ENCODE measurements at regions not wholly inside any gene's neighbourhood (a gene's known extent, or its start where the extent isn't known, plus 50 kb on each side); places are given as distances from the start of the nearest gene placed in this dataset.
"Not testable (repeated sequence)": the region's sequence is repeated elsewhere in the genome, so short reads cannot be mapped to it uniquely, and the experiment has no call there.

- no peak for DNase-seq (ENCODE audit: low read depth)
These were observed 74.9 kb downstream of the ALG10 start for GRCh38 chr12:34097213-34097612.

DNA sequence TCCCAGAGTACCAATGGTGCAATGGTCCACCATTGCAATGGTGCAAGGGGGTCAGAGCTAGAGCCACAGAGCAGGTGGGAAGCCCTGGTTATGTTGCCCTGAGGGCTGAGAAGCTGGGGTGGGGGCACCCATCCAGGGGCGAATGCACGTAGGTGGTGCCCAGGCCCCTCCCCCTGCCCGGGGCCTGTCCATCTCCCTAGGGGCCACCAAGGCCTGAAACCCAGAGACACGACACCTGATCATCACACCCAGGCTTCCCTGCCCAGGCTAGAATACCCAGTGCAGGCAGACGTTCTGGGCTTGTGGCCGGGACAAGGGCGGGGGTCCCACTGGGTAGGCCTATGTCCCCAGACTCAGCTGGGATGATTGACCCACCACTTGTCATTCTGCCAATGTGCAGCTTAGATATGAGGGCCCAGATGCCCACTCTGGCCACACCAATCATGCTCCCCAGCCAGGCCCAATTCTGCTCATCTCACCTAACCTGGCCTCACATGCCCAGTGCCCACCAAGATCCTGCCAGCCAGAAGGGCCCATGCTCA lies 83.2 kb downstream of the ALG10 start:
- DNase-seq (ENCODE audit: low read depth): no peak

DNA sequence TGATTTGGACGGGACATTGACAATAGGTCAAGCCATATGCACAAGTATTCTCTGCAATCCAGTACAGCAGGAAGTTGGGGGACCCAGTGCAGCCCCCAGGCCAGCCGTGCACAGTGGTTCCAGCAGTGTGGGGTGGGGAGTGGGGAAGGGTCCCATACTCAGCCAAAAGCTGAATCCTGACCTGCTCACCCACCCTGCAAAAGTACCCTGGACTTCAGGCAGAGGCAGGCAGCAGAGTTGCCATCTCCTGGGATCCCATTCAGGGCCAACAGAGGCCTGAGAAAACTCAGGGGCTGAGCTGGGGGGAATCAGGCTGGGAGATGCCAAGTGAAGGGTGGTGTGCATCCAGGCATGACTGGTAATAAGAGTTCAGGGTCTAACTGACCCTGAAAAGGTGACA lies 83.9 kb downstream of the ALG10 start:
- DNase-seq (ENCODE audit: low read depth): no peak

DNA sequence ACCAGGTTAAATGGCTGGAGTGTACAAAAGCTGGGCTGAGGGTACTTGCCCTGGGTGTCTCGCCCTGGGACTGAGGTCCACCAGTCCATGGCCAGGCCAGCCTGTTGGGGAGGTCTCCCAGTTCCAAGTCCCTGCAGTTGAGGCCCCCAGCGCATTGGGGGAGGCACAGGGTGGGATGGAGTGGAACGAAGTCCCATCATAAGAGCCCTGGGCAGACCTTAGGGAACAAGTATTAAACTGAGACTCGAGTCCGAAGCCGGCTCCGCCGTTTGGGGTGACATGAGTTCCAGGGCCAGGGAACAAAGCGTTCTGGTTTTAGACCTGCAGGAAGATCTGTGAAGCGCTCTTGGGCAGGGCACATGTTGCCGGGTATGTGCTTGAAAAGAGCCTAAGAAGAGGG lies 84.7 kb downstream of the ALG10 start:
- no peak for DNase-seq (ENCODE audit: low read depth)

DNA sequence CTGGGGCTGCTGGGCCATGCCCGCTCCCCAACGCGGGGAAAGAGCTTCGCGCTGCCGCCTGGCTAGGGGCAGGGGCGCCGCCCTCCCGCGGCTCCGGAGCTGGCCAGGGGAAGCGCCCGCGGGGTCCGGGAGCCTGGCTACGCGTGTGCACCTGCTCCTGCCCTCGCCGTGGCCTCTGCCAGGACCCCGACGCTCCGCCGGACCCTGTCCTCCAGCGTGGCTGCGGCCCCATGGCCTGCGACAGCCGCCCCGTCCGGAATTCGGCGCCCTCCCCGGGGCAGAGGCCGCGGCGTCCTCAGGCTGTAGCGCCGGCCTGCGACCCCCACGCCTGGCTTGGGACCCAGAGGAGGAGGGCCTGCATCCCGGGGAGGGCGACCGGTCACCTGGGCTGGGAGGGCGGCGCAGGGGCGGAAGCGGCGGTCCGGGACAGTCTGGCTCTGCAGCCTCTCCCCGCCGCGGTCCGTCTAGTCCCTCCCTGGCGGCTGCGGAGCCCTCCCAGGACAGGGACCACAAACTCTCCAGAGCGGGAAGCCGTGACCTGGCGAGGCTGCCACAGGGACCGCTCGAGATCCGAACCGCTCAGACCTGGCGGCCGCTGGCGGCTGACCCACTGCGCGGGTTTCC lies 85.6 kb downstream of the ALG10 start:
- DNase-seq (ENCODE audit: low read depth): no peak

- DNase-seq (ENCODE audit: low read depth): no peak
These were observed 86.1 kb downstream of the ALG10 start for GRCh38 chr12:34108405-34108803.

- DNase-seq (ENCODE audit: low read depth): no peak
These were observed 86.7 kb downstream of the ALG10 start for GRCh38 chr12:34108967-34109366.

DNA sequence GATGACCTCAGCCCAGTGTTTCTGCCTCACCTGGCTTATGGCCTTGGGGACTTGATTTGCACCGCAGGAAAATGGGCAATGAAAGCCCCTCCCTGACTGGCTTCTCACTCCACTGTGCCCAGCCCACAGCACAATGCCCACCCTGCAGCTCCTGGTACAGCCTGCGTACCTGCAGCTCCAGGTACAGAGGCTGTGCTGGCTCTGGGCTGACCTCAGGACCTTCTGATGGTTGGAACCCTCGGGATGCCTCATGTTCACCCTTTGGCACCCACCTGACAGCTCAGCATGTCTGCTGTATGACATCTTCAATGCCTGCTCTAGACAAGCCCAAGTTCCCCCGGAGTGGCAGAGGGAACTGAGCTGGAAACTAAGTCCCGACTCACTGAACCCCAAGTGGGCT lies 87.1 kb downstream of the ALG10 start:
- no peak for DNase-seq (ENCODE audit: low read depth)

DNA sequence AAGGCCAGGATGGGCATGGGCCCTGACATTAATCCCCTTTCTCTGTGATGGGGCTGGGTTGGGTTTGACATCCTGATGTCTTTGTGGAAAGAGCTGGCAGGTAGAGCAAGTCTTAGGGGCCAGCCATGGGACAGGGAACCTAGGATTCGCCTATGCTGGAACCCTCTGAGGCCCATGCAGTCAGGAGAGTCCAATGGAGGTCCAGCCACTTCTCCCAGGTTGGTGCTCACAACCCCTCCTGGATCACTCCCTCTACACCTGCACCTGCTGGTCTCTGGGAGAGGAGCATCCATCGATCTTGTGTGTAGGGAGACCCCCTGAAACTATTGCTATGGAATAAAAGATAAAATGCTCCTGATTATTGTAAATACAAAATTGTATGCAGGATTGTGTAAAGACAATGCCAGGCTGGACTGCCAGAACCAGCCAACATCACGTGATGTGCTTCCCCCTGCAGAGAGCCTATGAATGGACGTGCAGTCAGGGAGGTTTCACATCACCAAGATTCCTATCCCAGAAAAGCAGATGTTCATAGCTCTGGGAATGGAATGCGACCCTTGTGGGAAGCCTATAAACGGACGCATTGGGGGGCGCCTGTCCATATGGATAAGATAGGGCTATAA lies 87.7 kb downstream of the ALG10 start:
- not testable (repeated sequence) for DNase-seq (ENCODE audit: low read depth)

DNA sequence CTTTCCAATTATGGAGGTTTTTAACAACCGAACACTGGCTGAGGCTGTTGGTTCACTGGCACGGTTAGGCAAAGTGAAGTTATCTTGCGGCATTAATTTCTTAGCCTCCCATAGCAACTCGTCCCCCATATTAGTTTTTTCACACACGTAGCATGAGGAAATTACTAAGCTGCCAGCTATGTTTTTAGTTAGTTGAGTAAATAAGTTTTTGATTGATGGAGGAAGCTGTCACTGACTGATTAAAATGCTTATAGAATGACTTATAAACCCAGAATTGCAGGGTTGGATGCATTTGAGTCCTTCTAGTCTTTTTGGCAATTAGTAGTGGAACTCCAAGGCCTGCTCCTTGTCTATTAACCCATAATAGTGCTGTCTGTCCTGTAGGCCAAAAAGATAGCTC lies 97.1 kb downstream of the ALG10 start:
- no peak for DNase-seq (ENCODE audit: low read depth)

DNA sequence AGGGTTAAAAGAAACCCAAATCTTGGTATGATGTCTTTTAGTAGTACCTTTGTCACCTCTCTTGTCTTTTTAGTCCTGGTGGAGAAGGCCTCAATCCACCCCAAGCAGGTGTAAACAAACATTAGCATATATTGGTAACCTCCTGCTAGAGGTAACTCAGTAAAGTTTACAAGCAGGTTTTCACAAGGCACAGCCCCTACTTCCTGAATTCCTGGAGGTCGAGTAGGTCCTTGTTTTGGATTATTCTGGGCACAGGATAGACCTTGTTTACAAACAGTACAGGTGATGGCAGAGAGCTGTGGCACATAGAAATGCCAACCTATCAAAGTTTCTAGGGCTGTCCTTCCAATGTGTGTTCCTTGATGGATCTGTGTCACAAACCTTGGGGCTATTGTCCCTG lies 99.1 kb downstream of the ALG10 start:
- no peak for DNase-seq (ENCODE audit: low read depth)

GRCh38 chr12:34123092-34123491 lies 100.8 kb downstream of the ALG10 start:
- DNase-seq (ENCODE audit: low read depth): peak; percentile 24

- no peak for DNase-seq (ENCODE audit: low read depth)
These were observed 102.3 kb downstream of the ALG10 start for GRCh38 chr12:34124608-34125007.

GRCh38 chr12:34126239-34126641 lies 103.9 kb downstream of the ALG10 start:
- DNase-seq (ENCODE audit: low read depth): no peak

GRCh38 chr12:34126805-34127204 lies 104.5 kb downstream of the ALG10 start:
- DNase-seq (ENCODE audit: low read depth): no peak

DNA sequence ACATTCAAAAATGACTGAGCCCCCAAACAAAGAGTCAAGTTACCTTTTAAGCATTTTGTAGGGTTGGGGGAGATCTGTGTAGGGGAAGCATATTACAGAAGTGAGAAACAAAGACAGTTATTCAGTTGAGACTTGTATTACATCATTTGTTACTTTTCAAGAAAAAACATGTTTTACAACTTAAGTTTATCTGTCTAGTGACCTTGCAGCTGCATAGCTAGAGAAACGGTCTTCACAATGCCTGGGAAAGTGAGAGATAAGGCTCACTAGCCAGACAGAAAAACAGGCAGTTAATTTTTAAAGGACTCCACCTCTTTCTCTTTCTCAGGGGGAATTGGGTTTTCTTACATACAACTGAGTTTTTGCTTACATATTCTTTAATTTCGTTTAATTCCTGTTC lies 105.1 kb downstream of the ALG10 start:
- not testable (repeated sequence) for DNase-seq (ENCODE audit: low read depth)

DNA sequence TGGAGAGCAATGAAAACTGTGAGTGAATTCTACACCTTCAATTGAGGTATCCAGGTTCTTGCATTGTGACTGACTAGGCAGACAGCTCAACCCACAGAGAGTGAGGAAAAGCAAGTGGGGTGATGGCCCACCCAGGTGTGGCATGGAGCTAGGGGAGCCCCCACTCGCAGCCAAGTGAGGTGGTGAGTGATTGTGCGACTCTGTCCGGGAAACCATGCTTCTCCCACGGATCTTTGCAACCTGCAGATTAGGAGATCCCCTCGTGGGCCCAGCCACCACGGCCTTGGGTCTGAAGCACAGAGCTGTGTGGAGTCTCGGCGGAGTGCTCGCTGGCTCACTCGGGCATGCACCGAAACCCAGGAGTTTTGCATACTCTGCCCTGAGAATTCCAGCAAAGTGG lies 120.1 kb downstream of the ALG10 start:
- DNase-seq (ENCODE audit: low read depth): no peak

DNA sequence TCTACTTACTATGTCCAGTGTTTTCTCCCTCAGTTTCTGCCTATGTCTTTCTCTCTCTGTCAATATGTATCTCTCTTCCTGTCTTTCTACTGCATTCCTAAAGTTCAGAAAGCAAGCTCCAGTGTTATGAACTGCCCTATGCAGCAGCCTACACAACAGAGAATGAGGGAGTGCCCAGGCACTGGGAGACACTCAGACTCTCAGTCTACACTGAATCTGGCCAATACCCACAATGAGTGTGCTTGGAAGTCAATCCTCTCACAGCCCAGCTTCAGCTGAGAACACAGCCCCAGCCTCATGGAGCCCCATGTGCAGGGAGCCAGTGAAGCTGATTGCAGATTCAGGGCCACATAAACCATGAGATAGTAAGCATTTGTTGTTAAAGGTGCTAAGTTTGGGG lies 128.7 kb downstream of the ALG10 start:
- DNase-seq (ENCODE audit: low read depth): no peak

- no peak for DNase-seq (ENCODE audit: low read depth)
These were observed 141.1 kb downstream of the ALG10 start for GRCh38 chr12:34163443-34163842.

DNA sequence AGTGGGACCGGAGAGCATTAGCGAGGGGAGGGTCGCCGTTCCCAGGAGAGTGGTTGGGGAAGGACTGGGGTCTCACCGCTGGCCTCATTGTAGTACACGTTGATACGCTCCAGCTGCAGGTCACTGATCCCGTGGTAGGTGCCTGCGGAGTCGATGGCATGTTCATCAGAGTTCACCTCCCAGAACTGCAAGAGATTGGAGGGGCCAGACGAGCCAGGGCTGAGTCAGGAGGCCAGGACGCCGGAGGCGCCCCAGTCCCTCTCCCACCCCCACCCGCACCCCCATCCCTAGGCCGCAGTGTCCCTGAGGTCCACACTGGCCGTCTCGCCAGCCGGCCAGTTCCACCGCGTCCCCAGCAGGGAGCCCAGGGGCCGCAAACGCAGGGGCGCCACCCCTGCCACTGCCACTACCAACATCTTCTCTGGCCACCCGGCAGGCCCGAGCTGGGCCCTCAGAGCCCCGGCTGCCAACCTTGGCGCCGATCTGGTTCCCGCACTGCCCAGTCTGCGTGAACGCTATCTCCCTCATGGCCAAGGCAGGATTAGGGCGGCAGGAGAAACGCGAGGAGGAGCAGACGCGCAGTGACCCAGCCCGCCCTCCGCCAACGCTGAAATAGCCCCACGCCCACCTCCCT lies 144.2 kb downstream of the ALG10 start:
- DNase-seq (ENCODE audit: low read depth): no peak

DNA sequence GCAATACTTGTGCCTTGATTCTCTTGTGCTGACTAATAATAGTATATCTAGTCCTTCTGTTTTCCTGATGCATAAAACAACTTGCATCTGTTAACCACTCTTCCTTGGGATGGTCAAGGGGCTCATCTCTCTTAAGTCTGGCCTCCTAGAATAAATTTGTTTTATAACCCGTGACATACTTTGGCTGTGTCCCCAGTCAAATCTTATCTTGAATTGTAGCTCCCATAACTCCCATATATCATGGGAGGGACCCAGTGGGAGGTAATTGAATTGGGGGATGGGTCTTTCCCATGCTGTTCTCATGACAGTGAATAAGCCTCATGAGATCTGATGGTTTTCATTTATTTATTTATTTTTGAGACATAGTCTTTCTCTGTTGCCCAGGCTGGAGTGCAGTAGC lies 146.2 kb downstream of the ALG10 start:
- not testable (repeated sequence) for DNase-seq (ENCODE audit: low read depth)

DNA sequence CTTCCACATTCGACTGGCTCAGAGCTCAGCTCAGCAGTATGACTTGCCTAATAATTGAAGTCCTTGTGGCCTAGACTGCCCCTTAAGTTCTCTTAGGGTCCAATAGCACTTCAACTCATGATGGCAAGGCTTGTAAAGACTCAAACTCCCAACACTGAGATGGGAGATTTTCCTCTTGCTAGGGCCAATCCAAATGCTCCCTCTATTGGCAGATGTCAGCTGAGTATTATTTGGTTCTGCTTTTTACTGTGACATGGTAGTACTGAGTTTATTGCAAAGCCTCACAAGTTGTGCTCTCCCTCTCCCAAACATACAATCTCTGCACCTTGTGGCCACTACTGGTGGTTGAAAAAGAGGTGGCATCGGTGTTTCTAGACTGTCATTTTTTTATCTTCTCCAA lies 164.2 kb downstream of the ALG10 start:
- DNase-seq (ENCODE audit: low read depth): no peak

- no peak for DNase-seq (ENCODE audit: low read depth)
These were observed 166.7 kb downstream of the ALG10 start for GRCh38 chr12:34188974-34189373.

DNA sequence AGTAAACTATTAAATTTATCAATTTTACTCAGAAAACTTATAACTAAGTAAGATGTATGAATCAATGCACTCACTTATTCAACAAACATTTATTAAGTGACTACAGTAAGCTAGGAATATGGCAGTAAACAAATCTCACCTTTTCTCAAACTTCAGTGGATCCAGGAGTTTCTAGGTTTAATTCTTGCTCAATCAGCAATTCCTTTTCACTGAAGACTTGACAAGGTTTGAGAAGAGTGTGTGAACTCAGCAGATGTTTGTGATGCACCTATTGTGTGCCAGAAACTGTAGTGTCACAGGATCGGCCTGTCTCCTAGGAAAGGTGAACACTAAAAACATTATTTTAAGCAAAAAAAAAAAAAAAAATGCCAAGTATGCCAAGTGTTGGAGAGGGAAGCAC lies 167.8 kb downstream of the ALG10 start:
- no peak for DNase-seq (ENCODE audit: low read depth)

All from HS-27A (cell line).